Upper lobe of left lung (tissue), 4 donors: ENCODE measurements at regions not wholly inside any gene's neighbourhood (a gene's known extent, or its start where the extent isn't known, plus 50 kb on each side); places are given as distances from the start of the nearest gene placed in this dataset.

Source experiments
- CTCF ChIP-seq, 6 experiments: fragments of 450-650 bp in 4 of 6; fragments of 200-600 bp in 2 of 6; sonication (generic) in 2 of 6; IDR thresholded peaks; one replicate each; pipeline ENCODE4 v1.5.1; 2016 to 2019; ENCODE audit warnings: antibody characterized with exemption in 6 of 6
- EP300 ChIP-seq, 4 donors: sonication (generic); formaldehyde crosslinking; IDR thresholded peaks; one replicate each; pipeline ENCODE4 v1.5.1; 2017; ENCODE audit warnings: antibody characterized with exemption in 4 of 4, control low read depth in 2 of 4

- no peak for TF ChIP-seq CTCF (IDR thresholded peaks at IDR 0.05)
- TF ChIP-seq EP300 (IDR thresholded peaks at IDR 0.05): no peak
Measured at GRCh38 chr3:116579840-116580239, 129.7 kb upstream of the TUSC7 start.
